LNCAP (cell line): ENCODE measurements at regions not wholly inside any gene's neighbourhood (a gene's known extent, or its start where the extent isn't known, plus 50 kb on each side); places are given as distances from the start of the nearest gene placed in this dataset.

Experiments used
- CTCF ChIP-seq: fragments of 450-650 bp; IDR thresholded peaks from 2 replicates; pipeline ENCODE4 v1.5.1; 2017; ENCODE audit warnings: mild to moderate bottlenecking

- TF ChIP-seq CTCF: no peak
Measured at GRCh38 chrX:68989456-68989855, 160.6 kb downstream of the EFNB1 start.

- no peak for TF ChIP-seq CTCF
Measured at GRCh38 chrX:68988865-68989264, 160.0 kb downstream of the EFNB1 start.

- no peak for TF ChIP-seq CTCF
Measured at GRCh38 chrX:68985135-68985755, 156.4 kb downstream of the EFNB1 start.

GRCh38 chrX:68983004-68983857, 154.4 kb downstream of the EFNB1 start:
- TF ChIP-seq CTCF: no peak

- TF ChIP-seq CTCF: no peak
Measured at GRCh38 chrX:68982476-68982875, 153.7 kb downstream of the EFNB1 start.

GRCh38 chrX:68980906-68981616, 152.2 kb downstream of the EFNB1 start:
- no peak for TF ChIP-seq CTCF

GRCh38 chrX:68978655-68979054, 149.8 kb downstream of the EFNB1 start:
- no peak for TF ChIP-seq CTCF
